ENCODE measurements at regions not wholly inside any gene's neighbourhood (a gene's known extent, or its start where the extent isn't known, plus 50 kb on each side); places are given as distances from the start of the nearest gene placed in this dataset.
A peak's percentile ranks its signal among the peaks of the same experiment; 100 is the strongest.
"Not testable (repeated sequence)": the region's sequence is repeated elsewhere in the genome, so short reads cannot be mapped to it uniquely, and the experiment has no call there.

GRCh38 chr17:27089079-27089928 is 204.6 kb upstream of the WSB1 start (continued):
- TF ChIP-seq, protein P1, sequence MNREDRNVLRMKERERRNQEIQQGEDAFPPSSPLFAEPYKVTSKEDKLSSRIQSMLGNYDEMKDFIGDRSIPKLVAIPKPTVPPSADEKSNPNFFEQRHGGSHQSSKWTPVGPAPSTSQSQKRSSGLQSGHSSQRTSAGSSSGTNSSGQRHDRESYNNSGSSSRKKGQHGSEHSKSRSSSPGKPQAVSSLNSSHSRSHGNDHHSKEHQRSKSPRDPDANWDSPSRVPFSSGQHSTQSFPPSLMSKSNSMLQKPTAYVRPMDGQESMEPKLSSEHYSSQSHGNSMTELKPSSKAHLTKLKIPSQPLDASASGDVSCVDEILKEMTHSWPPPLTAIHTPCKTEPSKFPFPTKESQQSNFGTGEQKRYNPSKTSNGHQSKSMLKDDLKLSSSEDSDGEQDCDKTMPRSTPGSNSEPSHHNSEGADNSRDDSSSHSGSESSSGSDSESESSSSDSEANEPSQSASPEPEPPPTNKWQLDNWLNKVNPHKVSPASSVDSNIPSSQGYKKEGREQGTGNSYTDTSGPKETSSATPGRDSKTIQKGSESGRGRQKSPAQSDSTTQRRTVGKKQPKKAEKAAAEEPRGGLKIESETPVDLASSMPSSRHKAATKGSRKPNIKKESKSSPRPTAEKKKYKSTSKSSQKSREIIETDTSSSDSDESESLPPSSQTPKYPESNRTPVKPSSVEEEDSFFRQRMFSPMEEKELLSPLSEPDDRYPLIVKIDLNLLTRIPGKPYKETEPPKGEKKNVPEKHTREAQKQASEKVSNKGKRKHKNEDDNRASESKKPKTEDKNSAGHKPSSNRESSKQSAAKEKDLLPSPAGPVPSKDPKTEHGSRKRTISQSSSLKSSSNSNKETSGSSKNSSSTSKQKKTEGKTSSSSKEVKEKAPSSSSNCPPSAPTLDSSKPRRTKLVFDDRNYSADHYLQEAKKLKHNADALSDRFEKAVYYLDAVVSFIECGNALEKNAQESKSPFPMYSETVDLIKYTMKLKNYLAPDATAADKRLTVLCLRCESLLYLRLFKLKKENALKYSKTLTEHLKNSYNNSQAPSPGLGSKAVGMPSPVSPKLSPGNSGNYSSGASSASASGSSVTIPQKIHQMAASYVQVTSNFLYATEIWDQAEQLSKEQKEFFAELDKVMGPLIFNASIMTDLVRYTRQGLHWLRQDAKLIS (CRISPR knock-in tag; IDR thresholded peaks at IDR 0.05): peak; percentile 99
- TF ChIP-seq TOE1 (IDR thresholded peaks at IDR 0.05; ENCODE audit: borderline replicate concordance) (peak; percentile 15), ZNF444 (CRISPR knock-in tag; IDR thresholded peaks at IDR 0.05) (peak; percentile 63; the same call in 1 of the 2 replicates), RBFOX2 (IDR thresholded peaks at IDR 0.05; ENCODE audit: low read depth, low read length) (peak; percentile 97), ZNF263 (CRISPR knock-in tag; IDR thresholded peaks at IDR 0.05; ENCODE audit: borderline replicate concordance) (peak; percentile 20; the same call in 1 of the 2 replicates)
- not testable (repeated sequence) for TF ChIP-seq TOE1 (CRISPR knock-in tag; IDR thresholded peaks at IDR 0.05; ENCODE audit: borderline replicate concordance, low read depth)

Data from K562 (cell line).